HEK293 (cell line): ENCODE measurements at regions not wholly inside any gene's neighbourhood (a gene's known extent, or its start where the extent isn't known, plus 50 kb on each side); places are given as distances from the start of the nearest gene placed in this dataset.

Experiments
- CTCF ChIA-PET: fragments of 350-600 bp; formaldehyde crosslinking; extraction: SDS; loops from one replicate; lab custom pipeline; 2021; ENCODE audit warnings: antibody characterized with exemption; lab: Yijun Ruan, JAX
- POLR2A ChIA-PET: fragments of 300-600 bp; formaldehyde crosslinking; extraction: SDS; loops from one replicate; lab custom pipeline; 2020; ENCODE audit warnings: antibody characterized with exemption, inconsistent platforms; lab: Yijun Ruan, JAX
- H3K27ac ChIP-seq: fragments of 200-500 bp; sonication (Bioruptor generic); 2 replicates; pipeline ENCODE4 v1.5.1; 2014; ENCODE audit warnings: low read depth, low read length, control low read depth, inconsistent platforms; ENCODE audit errors: extremely low read depth
- H3K36me3 ChIP-seq, 2 experiments: fragments of 200-500 bp in 1 of 2; sonication (Bioruptor generic) in 1 of 2; 1 replicate in 1 of 2; 2 replicates in 1 of 2; pipeline ENCODE4 v1.5.1; 2014 to 2017; ENCODE audit warnings: inconsistent platforms in 2 of 2, low read length in 2 of 2; ENCODE audit not compliant: control insufficient read depth in 2 of 2, insufficient read depth in 1 of 2
- H3K4me1 ChIP-seq: fragments of 200-500 bp; sonication (Bioruptor generic); 2 replicates; pipeline ENCODE4 v1.5.1; 2014; ENCODE audit warnings: mild to moderate bottlenecking, low read length, inconsistent platforms; ENCODE audit not compliant: control insufficient read depth, insufficient read depth
- H3K4me3 ChIP-seq: 2 replicates; pipeline ENCODE4 v1.5.1; 2011; ENCODE audit warnings: low read depth, mild to moderate bottlenecking, control low read depth, low read length, moderate library complexity
- H3K9me3 ChIP-seq: fragments of 200-500 bp; sonication (Bioruptor generic); 2 replicates; pipeline ENCODE4 v1.5.1; 2014; ENCODE audit warnings: low read depth, low read length, inconsistent platforms; ENCODE audit not compliant: control insufficient read depth, insufficient read depth
- BCL6B ChIP-seq: fragments of 450-650 bp; formaldehyde crosslinking; IDR thresholded peaks from 2 replicates; pipeline ENCODE4 v1.5.1; 2017; ENCODE audit warnings: missing biosample characterization, missing genetic modification characterization
- INSM2 ChIP-seq: fragments of 450-650 bp; formaldehyde crosslinking; IDR thresholded peaks from 2 replicates; pipeline ENCODE4 v1.5.1; 2016; ENCODE audit warnings: missing biosample characterization, missing genetic modification characterization
- TCF7L2 ChIP-seq: IDR thresholded peaks from 2 replicates; pipeline ENCODE4 v1.6.1; 2011; ENCODE audit warnings: low read depth, mild to moderate bottlenecking, inconsistent platforms, low read length, moderate library complexity, borderline replicate concordance
- YY2 ChIP-seq: fragments of 450-650 bp; formaldehyde crosslinking; IDR thresholded peaks from 2 replicates; pipeline ENCODE4 v1.5.1; 2016; ENCODE audit warnings: missing biosample characterization, missing genetic modification characterization
- ZEB2 ChIP-seq: fragments of 450-650 bp; formaldehyde crosslinking; IDR thresholded peaks from 2 replicates; pipeline ENCODE4 v1.5.1; 2016; ENCODE audit warnings: missing biosample characterization, missing genetic modification characterization
- ZNF10 ChIP-seq: fragments of 450-650 bp; formaldehyde crosslinking; IDR thresholded peaks from 2 replicates; pipeline ENCODE4 v1.5.1; 2017; ENCODE audit warnings: missing biosample characterization, missing genetic modification characterization
- ZNF112 ChIP-seq: fragments of 450-650 bp; formaldehyde crosslinking; IDR thresholded peaks from 2 replicates; pipeline ENCODE4 v1.5.0; 2017; ENCODE audit warnings: missing biosample characterization, missing genetic modification characterization
- ZNF133 ChIP-seq: fragments of 450-650 bp; formaldehyde crosslinking; IDR thresholded peaks from 2 replicates; pipeline ENCODE4 v1.5.1; 2016; ENCODE audit warnings: missing biosample characterization, missing genetic modification characterization
- ZNF155 ChIP-seq: fragments of 450-650 bp; formaldehyde crosslinking; IDR thresholded peaks from 2 replicates; pipeline ENCODE4 v1.5.1; 2016; ENCODE audit warnings: missing biosample characterization, missing genetic modification characterization
- ZNF157 ChIP-seq: fragments of 450-650 bp; formaldehyde crosslinking; IDR thresholded peaks from 2 replicates; pipeline ENCODE4 v1.5.1; 2016; ENCODE audit warnings: missing biosample characterization, missing genetic modification characterization
- ZNF221 ChIP-seq: fragments of 450-650 bp; formaldehyde crosslinking; IDR thresholded peaks from 2 replicates; pipeline ENCODE4 v1.5.1; 2017; ENCODE audit warnings: missing biosample characterization, missing genetic modification characterization, borderline replicate concordance
- ZNF248 ChIP-seq: fragments of 450-650 bp; formaldehyde crosslinking; IDR thresholded peaks from 2 replicates; pipeline ENCODE4 v1.5.1; 2017; ENCODE audit warnings: missing biosample characterization, missing genetic modification characterization
- ZNF274 ChIP-seq, 2 experiments: fragments of 200-500 bp in 1 of 2; fragments of 450-650 bp in 1 of 2; sonication (Bioruptor generic) in 1 of 2; formaldehyde crosslinking in 1 of 2; IDR thresholded peaks; 2 replicates each; pipeline versions ENCODE4 v1.5.1 to v1.6.1; 2014 to 2016; ENCODE audit warnings: borderline replicate concordance in 1 of 2, inconsistent platforms in 1 of 2, low read length in 1 of 2, missing biosample characterization in 1 of 2, missing genetic modification characterization in 1 of 2
- ZNF324 ChIP-seq: fragments of 450-650 bp; formaldehyde crosslinking; IDR thresholded peaks from 2 replicates; pipeline ENCODE4 v1.5.1; 2016; ENCODE audit warnings: missing biosample characterization, missing genetic modification characterization
- ZNF335 ChIP-seq: fragments of 450-650 bp; formaldehyde crosslinking; conservative IDR thresholded peaks from 2 replicates; pipeline ENCODE4 v1.5.1; 2016; ENCODE audit warnings: missing biosample characterization, missing genetic modification characterization
- ZNF416 ChIP-seq: fragments of 450-650 bp; formaldehyde crosslinking; IDR thresholded peaks from 2 replicates; pipeline ENCODE4 v1.5.1; 2016; ENCODE audit warnings: missing biosample characterization, missing genetic modification characterization
- ZNF449 ChIP-seq: fragments of 450-650 bp; formaldehyde crosslinking; IDR thresholded peaks from 2 replicates; pipeline ENCODE4 v1.5.1; 2017; ENCODE audit warnings: missing biosample characterization, mild to moderate bottlenecking, missing genetic modification characterization, moderate library complexity
- ZNF529 ChIP-seq: fragments of 450-650 bp; formaldehyde crosslinking; IDR thresholded peaks from 2 replicates; pipeline ENCODE4 v1.5.1; 2017; ENCODE audit warnings: missing genetic modification characterization, missing biosample characterization; ENCODE audit not compliant: insufficient replicate concordance
- ZNF654 ChIP-seq: fragments of 450-650 bp; formaldehyde crosslinking; IDR thresholded peaks from 2 replicates; pipeline ENCODE4 v1.5.1; 2016; ENCODE audit warnings: low read depth, missing biosample characterization, missing genetic modification characterization
- ZNF707 ChIP-seq: fragments of 450-650 bp; formaldehyde crosslinking; IDR thresholded peaks from 2 replicates; pipeline ENCODE4 v1.5.1; 2016; ENCODE audit warnings: missing biosample characterization, missing genetic modification characterization
- ZNF76 ChIP-seq: fragments of 450-650 bp; formaldehyde crosslinking; IDR thresholded peaks from 2 replicates; pipeline ENCODE4; 2016; ENCODE audit warnings: low read depth, missing biosample characterization, missing genetic modification characterization, borderline replicate concordance
- ZNF776 ChIP-seq: fragments of 450-650 bp; formaldehyde crosslinking; IDR thresholded peaks from 2 replicates; pipeline ENCODE4 v1.5.0; 2017; ENCODE audit warnings: missing biosample characterization, missing genetic modification characterization, borderline replicate concordance
- ZSCAN4 ChIP-seq: fragments of 450-650 bp; formaldehyde crosslinking; IDR thresholded peaks from 2 replicates; pipeline ENCODE4 v1.5.1; 2017; ENCODE audit warnings: missing biosample characterization, missing genetic modification characterization

- no peaks in the 10 kb centered on the region for H3K4me1 ChIP-seq
- no peak overlapping the region for H3K4me3 ChIP-seq
- no peaks in the 10 kb centered on the region for H3K36me3 ChIP-seq
- no peaks in the 10 kb centered on the region for H3K9me3 ChIP-seq
- TF ChIP-seq ZNF449 (tag by site-specific recombination) (no peak), ZNF707 (tag by site-specific recombination) (no peak), ZNF654 (tag by site-specific recombination) (no peak), ZNF157 (tag by site-specific recombination) (no peak), ZNF776 (tag by site-specific recombination) (no peak), ZNF76 (tag by site-specific recombination) (no peak), ZNF221 (tag by site-specific recombination) (no peak)
- no peak overlapping the region for H3K27ac ChIP-seq
- POLR2A ChIA-PET: no interaction called here
- CTCF ChIA-PET: no interaction called here
Measured at GRCh38 chr7:97419898-97420297, 302.4 kb downstream of the SDHAF3 start.

GRCh38 chr7:97421307-97421930, 303.9 kb downstream of the SDHAF3 start:
- CTCF ChIA-PET: interaction anchor here (0.6 kb wide), 1 partner anchor 78 kb away, joined by 3 read pairs; no protein-coding TSS in a partner anchor
- TF ChIP-seq ZEB2 (tag by site-specific recombination): no peak
- TF ChIP-seq ZNF248 (tag by site-specific recombination): no peak
- TF ChIP-seq ZNF133 (tag by site-specific recombination): no peak
- TF ChIP-seq ZNF274 (IDR thresholded peaks at IDR 0.05; ENCODE audit: low read length): no peak
- TF ChIP-seq ZNF274 (tag by site-specific recombination; IDR thresholded peaks at IDR 0.05; ENCODE audit: borderline replicate concordance): no peak
- no peak for TF ChIP-seq ZNF529 (tag by site-specific recombination)
- no peak for TF ChIP-seq ZNF112 (tag by site-specific recombination)
- no peak for TF ChIP-seq ZNF335
- TF ChIP-seq ZNF324: no peak
- TF ChIP-seq ZNF416 (tag by site-specific recombination): no peak
- TF ChIP-seq BCL6B (tag by site-specific recombination): no peak
- TF ChIP-seq YY2 (tag by site-specific recombination): no peak
- no peak for TF ChIP-seq INSM2 (tag by site-specific recombination)
- no peak for TF ChIP-seq ZNF155 (tag by site-specific recombination)
- no peak for TF ChIP-seq ZSCAN4
- no peak for TF ChIP-seq ZNF10
- TF ChIP-seq TCF7L2: no peak
- TF ChIP-seq, all 188 proteins: peak for 0
- no peaks in the 10 kb centered on the region for H3K36me3 ChIP-seq
- POLR2A ChIA-PET: no interaction called here
- H3K27ac ChIP-seq: no peak overlapping the region
- no peaks in the 10 kb centered on the region for H3K4me1 ChIP-seq
- H3K4me3 ChIP-seq: no peak overlapping the region
- no peaks in the 10 kb centered on the region for H3K9me3 ChIP-seq
